ENCODE measurements at regions not wholly inside any gene's neighbourhood (a gene's known extent, or its start where the extent isn't known, plus 50 kb on each side); places are given as distances from the start of the nearest gene placed in this dataset.

- H3K79me2 ChIP-seq, result no peaks in the 10 kb centered on the region
- no peaks in the 10 kb centered on the region for H4K20me1 ChIP-seq (ENCODE audit: insufficient read depth, poor library complexity, severe bottlenecking)
- peak overlapping the region; percentile 21 for H3K27ac ChIP-seq
- H3K36me3 ChIP-seq (replicated peaks; ENCODE audit: insufficient read depth, low read depth), result no peaks in the 10 kb centered on the region
- no peak for TF ChIP-seq EZH2phosphoT487 (IDR thresholded peaks at IDR 0.05; ENCODE audit: low read depth, severe bottlenecking, unreplicated experiment)
- no peaks in the 10 kb centered on the region for H3K9me2 ChIP-seq (replicated peaks; ENCODE audit: insufficient read depth)
- H3K4me2 ChIP-seq, result no peak overlapping the region
- no peaks in the 10 kb centered on the region for H3K4me1 ChIP-seq (ENCODE audit: insufficient read depth)
- H3K27me3 ChIP-seq, result no peaks in the 10 kb centered on the region
- no peaks in the 10 kb centered on the region for H3K9me3 ChIP-seq (ENCODE audit: low read depth)
- no peak overlapping the region for H3K4me3 ChIP-seq
- H2AFZ ChIP-seq, result no peak overlapping the region
- no peak for DNase-seq (ENCODE audit: low spot score)
These were observed 255.7 kb upstream of the TNC start for GRCh38 chr9:115373710-115374045.

- TF ChIP-seq CTCF (IDR thresholded peaks at IDR 0.05; ENCODE audit: poor library complexity) (no peak), EZH2phosphoT487 (IDR thresholded peaks at IDR 0.05; ENCODE audit: low read depth, severe bottlenecking, unreplicated experiment) (no peak), EZH2 (IDR thresholded peaks at IDR 0.05; ENCODE audit: borderline replicate concordance) (no peak)
- Histone ChIP-seq H3K4me2 (no peak overlapping the region), H3K4me1 (ENCODE audit: insufficient read depth) (no peaks in the 10 kb centered on the region), H3K9me2 (replicated peaks; ENCODE audit: insufficient read depth) (no peaks in the 10 kb centered on the region), H3K4me3 (no peak overlapping the region), H3K27me3 (no peaks in the 10 kb centered on the region), H2AFZ (no peak overlapping the region), H4K20me1 (ENCODE audit: insufficient read depth, poor library complexity, severe bottlenecking) (no peaks in the 10 kb centered on the region), H3K79me2 (no peaks in the 10 kb centered on the region), H3K27ac (no peak overlapping the region), H3K9me3 (ENCODE audit: low read depth) (no peaks in the 10 kb centered on the region), H3K36me3 (replicated peaks; ENCODE audit: insufficient read depth, low read depth) (no peaks in the 10 kb centered on the region)
- WGBS (ENCODE audit: low lambda C conversion rate, missing lambda C conversion rate), result 93% methylated on average over 4 of the region's 4 CpGs
- DNase-seq (ENCODE audit: low spot score), result no peak
These were observed 256.8 kb upstream of the TNC start for GRCh38 chr9:115374724-115375268.

GRCh38 chr9:115378241-115378640 is 260.3 kb upstream of the TNC start:
- no peak overlapping the region for H3K4me2 ChIP-seq
- no peak overlapping the region for H3K4me3 ChIP-seq
- no peaks in the 10 kb centered on the region for H3K79me2 ChIP-seq
- no peak for DNase-seq (ENCODE audit: low spot score)
- 94% methylated on average over 3 of the region's 3 CpGs for WGBS (ENCODE audit: low lambda C conversion rate, missing lambda C conversion rate)
- H3K4me1 ChIP-seq (ENCODE audit: insufficient read depth), result no peaks in the 10 kb centered on the region
- TF ChIP-seq EZH2 (IDR thresholded peaks at IDR 0.05; ENCODE audit: borderline replicate concordance) (no peak), EZH2phosphoT487 (IDR thresholded peaks at IDR 0.05; ENCODE audit: low read depth, severe bottlenecking, unreplicated experiment) (no peak), CTCF (IDR thresholded peaks at IDR 0.05; ENCODE audit: poor library complexity) (no peak)
- no peak overlapping the region for H2AFZ ChIP-seq
- no peaks in the 10 kb centered on the region for H3K36me3 ChIP-seq (replicated peaks; ENCODE audit: insufficient read depth, low read depth)
- no peaks in the 10 kb centered on the region for H3K9me2 ChIP-seq (replicated peaks; ENCODE audit: insufficient read depth)
- H3K9me3 ChIP-seq (ENCODE audit: low read depth), result no peaks in the 10 kb centered on the region
- H3K27ac ChIP-seq, result no peak overlapping the region
- no peaks in the 10 kb centered on the region for H4K20me1 ChIP-seq (ENCODE audit: insufficient read depth, poor library complexity, severe bottlenecking)
- no peaks in the 10 kb centered on the region for H3K27me3 ChIP-seq

- H3K4me2 ChIP-seq, result no peak overlapping the region
- no peak overlapping the region for H3K4me3 ChIP-seq
- H2AFZ ChIP-seq, result no peak overlapping the region
- H3K36me3 ChIP-seq (replicated peaks; ENCODE audit: insufficient read depth, low read depth), result no peaks in the 10 kb centered on the region
- H3K27ac ChIP-seq, result no peak overlapping the region
- no peaks in the 10 kb centered on the region for H4K20me1 ChIP-seq (ENCODE audit: insufficient read depth, poor library complexity, severe bottlenecking)
- no peaks in the 10 kb centered on the region for H3K79me2 ChIP-seq
- no peaks in the 10 kb centered on the region for H3K4me1 ChIP-seq (ENCODE audit: insufficient read depth)
- TF ChIP-seq EZH2phosphoT487 (IDR thresholded peaks at IDR 0.05; ENCODE audit: low read depth, severe bottlenecking, unreplicated experiment), result no peak
- TF ChIP-seq EZH2 (IDR thresholded peaks at IDR 0.05; ENCODE audit: borderline replicate concordance), result no peak
- no peak for TF ChIP-seq CTCF (IDR thresholded peaks at IDR 0.05; ENCODE audit: poor library complexity)
- DNase-seq (ENCODE audit: low spot score), result no peak
- H3K9me2 ChIP-seq (replicated peaks; ENCODE audit: insufficient read depth), result no peaks in the 10 kb centered on the region
- no peaks in the 10 kb centered on the region for H3K9me3 ChIP-seq (ENCODE audit: low read depth)
- no peaks in the 10 kb centered on the region for H3K27me3 ChIP-seq
These were observed 260.8 kb upstream of the TNC start for GRCh38 chr9:115378758-115379157.
